Naive thymus-derived CD4-positive, alpha-beta T cell (primary cell): ENCODE measurements at regions not wholly inside any gene's neighbourhood (a gene's known extent, or its start where the extent isn't known, plus 50 kb on each side); places are given as distances from the start of the nearest gene placed in this dataset.

Experiments
- ATAC-seq: fragments of 150-1000 bp; cut with Tn5 transposase; 2 replicates; pipeline ENCODE4 v1.10.0; 2021; ENCODE audit warnings: mild to moderate bottlenecking, moderate library complexity
- CTCF ChIA-PET: fragments of 350-600 bp; sonication (Branson Sonifier 250); formaldehyde crosslinking; loops from one replicate; lab custom pipeline; 2021; ENCODE audit warnings: antibody characterized with exemption; lab: Charles Lee
- POLR2A ChIA-PET: fragments of 350-600 bp; sonication (Branson Sonifier 250); formaldehyde crosslinking; loops from one replicate; lab custom pipeline; 2021; ENCODE audit warnings: antibody characterized with exemption, inconsistent platforms; lab: Charles Lee
- DNase-seq, 9 donors: peaks; one replicate each; pipeline versions ENCODE4 v3.0.0 to v3.0.0-alpha.2; 2020 to 2022; ENCODE audit warnings: mixed read lengths in 1 of 9
- H3K27ac ChIP-seq: one replicate; pipeline ENCODE4 v1.7.0; 2013; ENCODE audit warnings: mild to moderate bottlenecking, low read depth, low read length, moderate library complexity
- H3K27me3 ChIP-seq, 2 donors: one replicate each; pipeline ENCODE4 v1.7.0; 2013; ENCODE audit warnings: low read length in 2 of 2, mild to moderate bottlenecking in 2 of 2, moderate library complexity in 2 of 2; ENCODE audit not compliant: control insufficient read depth in 2 of 2, insufficient read depth in 2 of 2
- H3K36me3 ChIP-seq, 3 experiments: 1 replicate in 2 of 3; 2 replicates in 1 of 3; pipeline ENCODE4 v1.7.0; 2013; ENCODE audit warnings: low read length in 3 of 3, mild to moderate bottlenecking in 3 of 3, moderate library complexity in 1 of 3; ENCODE audit not compliant: insufficient read depth in 3 of 3, control insufficient read depth in 2 of 3
- H3K4me1 ChIP-seq, 2 donors: one replicate each; pipeline ENCODE4 v1.7.0; 2013; ENCODE audit warnings: low read length in 2 of 2, mild to moderate bottlenecking in 2 of 2, moderate library complexity in 1 of 2; ENCODE audit not compliant: control insufficient read depth in 2 of 2, insufficient read depth in 2 of 2
- H3K4me3 ChIP-seq: 2 replicates; pipeline ENCODE4 v1.7.0; 2013; ENCODE audit warnings: mild to moderate bottlenecking, low read length
- H3K9me3 ChIP-seq, 3 experiments: 1 replicate in 2 of 3; 2 replicates in 1 of 3; pipeline ENCODE4 v1.7.0; 2013; ENCODE audit warnings: low read length in 3 of 3; ENCODE audit not compliant: control insufficient read depth in 2 of 3
- H3K27ac Mint-ChIP-seq, 9 donors: one replicate each; pipeline ENCODE4 v1.8.0; 2020 to 2022; ENCODE audit warnings: mixed read lengths in 9 of 9, mild to moderate bottlenecking in 8 of 9, moderate library complexity in 5 of 9, inconsistent platforms in 2 of 9
- H3K27me3 Mint-ChIP-seq, 5 donors: one replicate each; pipeline ENCODE4 v1.8.0; 2021 to 2022; ENCODE audit warnings: mixed read lengths in 5 of 5, mild to moderate bottlenecking in 1 of 5
- H3K36me3 Mint-ChIP-seq, 5 donors: one replicate each; pipeline ENCODE4 v1.8.0; 2020 to 2022; ENCODE audit warnings: mixed read lengths in 5 of 5, mild to moderate bottlenecking in 3 of 5, inconsistent platforms in 1 of 5
- H3K4me1 Mint-ChIP-seq, 7 donors: one replicate each; pipeline ENCODE4 v1.8.0; 2020 to 2022; ENCODE audit warnings: mixed read lengths in 7 of 7, mild to moderate bottlenecking in 3 of 7, inconsistent platforms in 1 of 7
- H3K4me3 Mint-ChIP-seq, 10 donors: one replicate each; pipeline ENCODE4 v1.8.0; 2020 to 2022; ENCODE audit warnings: mild to moderate bottlenecking in 10 of 10, mixed read lengths in 10 of 10, moderate library complexity in 6 of 10, inconsistent platforms in 2 of 10
- H3K9me3 Mint-ChIP-seq, 11 donors: one replicate each; pipeline ENCODE4 v1.8.0; 2020 to 2022; ENCODE audit warnings: mixed read lengths in 11 of 11, mild to moderate bottlenecking in 4 of 11, inconsistent platforms in 1 of 11, moderate library complexity in 1 of 11
- intact Hi-C, 2 donors: fragments of 100-400 bp; cut with micrococcal nuclease; formaldehyde crosslinking; loops; one replicate each; pipeline ENCODE4 v1.15.1; 2023

GRCh38 chr5:14967166-14967565 is 95.6 kb upstream of the ANKH start:
- ChIA-PET CTCF (interaction anchor here (0.6 kb wide), 1 partner anchor 26 kb away, joined by 9 read pairs; no protein-coding TSS in a partner anchor), POLR2A (interaction anchor here (0.6 to 1.1 kb wide), 2 partner anchors 57 to 385 kb away, joined by 3 to 6 read pairs; no protein-coding TSS in a partner anchor)
- H3K9me3 ChIP-seq = no peaks in the 10 kb centered on the region
- DNase-seq (no peak), ATAC-seq (no peak)
- Mint-ChIP-seq H3K27me3 (peaks cover 0 to 6% (median 0%) of the 10 kb centered on the region in 5 donors), H3K36me3 (no peaks in the 10 kb centered on the region), H3K4me3 (no peak overlapping the region), H3K4me1 (no peaks in the 10 kb centered on the region), H3K27ac (no peak overlapping the region), H3K9me3 (peaks cover 0 to 1% (median 0%) of the 10 kb centered on the region in 11 donors)
- H3K4me3 ChIP-seq = no peak overlapping the region
- H3K36me3 ChIP-seq = no peaks in the 10 kb centered on the region
- intact Hi-C loops = no loop called here
- H3K4me1 ChIP-seq = no peaks in the 10 kb centered on the region
- no peak overlapping the region for H3K27ac ChIP-seq
- no peaks in the 10 kb centered on the region for H3K27me3 ChIP-seq

- Histone ChIP-seq H3K4me3 (no peak overlapping the region), H3K36me3 (no peaks in the 10 kb centered on the region), H3K9me3 (no peaks in the 10 kb centered on the region), H3K27ac (no peak overlapping the region), H3K27me3 (no peaks in the 10 kb centered on the region), H3K4me1 (no peaks in the 10 kb centered on the region)
- Mint-ChIP-seq H3K4me3 (no peak overlapping the region), H3K9me3 (peaks cover 0 to 3% (median 0%) of the 10 kb centered on the region in 11 donors), H3K36me3 (no peaks in the 10 kb centered on the region), H3K27ac (peak overlapping the region in 1 of 9 donors; percentile 11), H3K27me3 (peaks cover 0 to 6% (median 0%) of the 10 kb centered on the region in 5 donors), H3K4me1 (no peaks in the 10 kb centered on the region)
- ATAC-seq (no peak), DNase-seq (no peak)
- intact Hi-C loops = no loop called here
- ChIA-PET POLR2A (no interaction called here), CTCF (interaction anchor here (1.1 kb wide), 1 partner anchor 8 kb away, joined by 3 read pairs; no protein-coding TSS in a partner anchor)
These were observed 94.2 kb upstream of the ANKH start for GRCh38 chr5:14965815-14966214.

- intact Hi-C loops = no loop called here
- no peak overlapping the region for H3K4me3 ChIP-seq
- Mint-ChIP-seq H3K27me3 (peaks cover 0 to 6% (median 1%) of the 10 kb centered on the region in 5 donors), H3K27ac (peak overlapping the region in 1 of 9 donors; percentile 13), H3K9me3 (peaks cover 0 to 3% (median 0%) of the 10 kb centered on the region in 11 donors), H3K4me1 (peaks cover 0 to 5% (median 0%) of the 10 kb centered on the region in 7 donors), H3K36me3 (no peaks in the 10 kb centered on the region), H3K4me3 (no peak overlapping the region)
- H3K27me3 ChIP-seq = no peaks in the 10 kb centered on the region
- no peak for ATAC-seq
- no peaks in the 10 kb centered on the region for H3K9me3 ChIP-seq
- ChIA-PET CTCF (interaction anchor here (1.5 kb wide), 1 partner anchor 41 kb away, joined by 5 read pairs; no protein-coding TSS in a partner anchor), POLR2A (interaction anchor here (0.6 kb wide), 1 partner anchor 19 kb away, joined by 3 read pairs; no protein-coding TSS in a partner anchor)
- no peaks in the 10 kb centered on the region for H3K4me1 ChIP-seq
- H3K27ac ChIP-seq = no peak overlapping the region
- no peaks in the 10 kb centered on the region for H3K36me3 ChIP-seq
- no peak for DNase-seq
These were observed 91.0 kb upstream of the ANKH start for GRCh38 chr5:14962604-14963003.

- Histone ChIP-seq H3K4me3 (no peak overlapping the region), H3K27me3 (no peaks in the 10 kb centered on the region), H3K4me1 (no peaks in the 10 kb centered on the region), H3K36me3 (no peaks in the 10 kb centered on the region), H3K27ac (no peak overlapping the region), H3K9me3 (no peaks in the 10 kb centered on the region)
- ChIA-PET CTCF (no interaction called here), POLR2A (no interaction called here)
- H3K9me3 Mint-ChIP-seq = peaks cover 0 to 3% (median 0%) of the 10 kb centered on the region in 11 donors
- intact Hi-C loops = no loop called here
- peaks cover 0 to 5% (median 0%) of the 10 kb centered on the region in 7 donors for H3K4me1 Mint-ChIP-seq
- no peak overlapping the region for H3K27ac Mint-ChIP-seq
- H3K4me3 Mint-ChIP-seq = no peak overlapping the region
- no peaks in the 10 kb centered on the region for H3K36me3 Mint-ChIP-seq
- peaks cover 0 to 10% (median 0%) of the 10 kb centered on the region in 5 donors for H3K27me3 Mint-ChIP-seq
- no peak for DNase-seq
- no peak for ATAC-seq
These were observed 88.5 kb upstream of the ANKH start for GRCh38 chr5:14960120-14960462.

- Histone ChIP-seq H3K4me1 (no peaks in the 10 kb centered on the region), H3K27ac (no peak overlapping the region), H3K4me3 (no peak overlapping the region), H3K27me3 (no peaks in the 10 kb centered on the region), H3K36me3 (no peaks in the 10 kb centered on the region), H3K9me3 (no peaks in the 10 kb centered on the region)
- Mint-ChIP-seq H3K9me3 (peaks cover 0 to 2% (median 0%) of the 10 kb centered on the region in 11 donors), H3K4me3 (no peak overlapping the region), H3K36me3 (no peaks in the 10 kb centered on the region), H3K27me3 (peaks cover 0 to 10% (median 0%) of the 10 kb centered on the region in 5 donors), H3K4me1 (peaks cover 0 to 5% (median 0%) of the 10 kb centered on the region in 7 donors), H3K27ac (no peak overlapping the region)
- DNase-seq = no peak
- ChIA-PET CTCF (interaction anchor here (0.7 to 4.2 kb wide), 3 partner anchors 34 to 55 kb away, joined by 3 to 16 read pairs (median 4); no protein-coding TSS in a partner anchor), POLR2A (no interaction called here)
- ATAC-seq = no peak
- intact Hi-C loops = no loop called here
These were observed 88.0 kb upstream of the ANKH start for GRCh38 chr5:14959399-14960119.

GRCh38 chr5:14958188-14958587 is 86.6 kb upstream of the ANKH start:
- H3K9me3 ChIP-seq = no peaks in the 10 kb centered on the region
- intact Hi-C loops = no loop called here
- no peaks in the 10 kb centered on the region for H3K36me3 Mint-ChIP-seq
- H3K9me3 Mint-ChIP-seq = peaks cover 0 to 1% (median 0%) of the 10 kb centered on the region in 11 donors
- ChIA-PET POLR2A (interaction anchor here (0.7 kb wide), 1 partner anchor 30 kb away, joined by 4 read pairs; no protein-coding TSS in a partner anchor), CTCF (interaction anchor here (0.9 to 4.2 kb wide), 6 partner anchors 8 to 45 kb away, joined by 3 to 35 read pairs (median 8); no protein-coding TSS in a partner anchor)
- H3K27ac Mint-ChIP-seq = no peak overlapping the region
- H3K4me1 ChIP-seq = no peaks in the 10 kb centered on the region
- no peak overlapping the region for H3K4me3 ChIP-seq
- no peak for DNase-seq
- H3K4me3 Mint-ChIP-seq = no peak overlapping the region
- H3K27ac ChIP-seq = no peak overlapping the region
- no peaks in the 10 kb centered on the region for H3K27me3 ChIP-seq
- no peak for ATAC-seq
- H3K4me1 Mint-ChIP-seq = peaks cover 0 to 5% (median 0%) of the 10 kb centered on the region in 7 donors
- peaks cover 0 to 10% (median 0%) of the 10 kb centered on the region in 5 donors for H3K27me3 Mint-ChIP-seq
- H3K36me3 ChIP-seq = no peaks in the 10 kb centered on the region
